Mesenchymal stem cell (in vitro differentiated cells and primary cell): ENCODE measurements at regions not wholly inside any gene's neighbourhood (a gene's known extent, or its start where the extent isn't known, plus 50 kb on each side); places are given as distances from the start of the nearest gene placed in this dataset.

Experiments used
- DNase-seq: peaks from one replicate; pipeline ENCODE4 v3.0.0-alpha.2; 2013
- H2AFZ ChIP-seq: one replicate; pipeline ENCODE4 v1.6.1; 2013; ENCODE audit warnings: low read depth, mild to moderate bottlenecking, control low read depth, inconsistent platforms, low read length, moderate library complexity
- H2AK5ac ChIP-seq: 2 replicates; pipeline ENCODE4 v1.6.1; 2013; ENCODE audit warnings: low read length, moderate library complexity, mild to moderate bottlenecking, inconsistent platforms; ENCODE audit not compliant: severe bottlenecking
- H2BK120ac ChIP-seq: one replicate; pipeline ENCODE4 v1.6.1; 2013; ENCODE audit warnings: low read depth, mild to moderate bottlenecking, inconsistent platforms, low read length, moderate library complexity
- H2BK12ac ChIP-seq, 2 experiments: one replicate each; pipeline ENCODE4 v1.6.1; 2013; ENCODE audit warnings: inconsistent platforms in 2 of 2, low read length in 2 of 2, mild to moderate bottlenecking in 2 of 2, moderate library complexity in 2 of 2, control low read depth in 1 of 2
- H2BK15ac ChIP-seq: one replicate; pipeline ENCODE4 v1.6.1; 2013; ENCODE audit warnings: mild to moderate bottlenecking, low read depth, inconsistent platforms; ENCODE audit not compliant: poor library complexity, severe bottlenecking
- H2BK5ac ChIP-seq: 2 replicates; pipeline ENCODE4 v1.6.1; 2013; ENCODE audit warnings: low read depth, mild to moderate bottlenecking, low read length, control low read depth, inconsistent platforms; ENCODE audit not compliant: poor library complexity, severe bottlenecking
- H3K14ac ChIP-seq, 2 experiments: one replicate each; pipeline ENCODE4 v1.6.1; 2013; ENCODE audit warnings: inconsistent platforms in 2 of 2, low read length in 2 of 2, control low read depth in 1 of 2, mild to moderate bottlenecking in 1 of 2, moderate library complexity in 1 of 2
- H3K18ac ChIP-seq, 2 experiments: one replicate each; pipeline ENCODE4 v1.6.1; 2013; ENCODE audit warnings: inconsistent platforms in 2 of 2, low read length in 2 of 2, control low read depth in 1 of 2, low read depth in 1 of 2, mild to moderate bottlenecking in 1 of 2
- H3K23ac ChIP-seq, 2 experiments: one replicate each; pipeline ENCODE4 v1.6.1; 2013; ENCODE audit warnings: inconsistent platforms in 2 of 2, low read length in 2 of 2, mild to moderate bottlenecking in 2 of 2, moderate library complexity in 2 of 2, control low read depth in 1 of 2
- H3K27ac ChIP-seq: 2 replicates; pipeline ENCODE4 v1.5.1; 2013; ENCODE audit warnings: mild to moderate bottlenecking, moderate library complexity, low read length, control low read depth, inconsistent platforms; ENCODE audit not compliant: poor library complexity, severe bottlenecking
- H3K27me3 ChIP-seq, 2 experiments: 2 replicates each; pipeline versions ENCODE4 v1.6.1 to v1.7.0; 2013; ENCODE audit warnings: low read length in 2 of 2, mild to moderate bottlenecking in 2 of 2, moderate library complexity in 2 of 2, control low read depth in 1 of 2, inconsistent platforms in 1 of 2; ENCODE audit not compliant: control insufficient read depth in 1 of 2, insufficient read depth in 1 of 2
- H3K36me3 ChIP-seq, 2 experiments: 2 replicates each; pipeline versions ENCODE4 v1.6.1 to v1.7.0; 2013; ENCODE audit warnings: low read length in 2 of 2, control low read depth in 1 of 2, inconsistent platforms in 1 of 2, low read depth in 1 of 2, mild to moderate bottlenecking in 1 of 2; ENCODE audit not compliant: insufficient read depth in 2 of 2, control insufficient read depth in 1 of 2
- H3K4ac ChIP-seq, 2 experiments: one replicate each; pipeline ENCODE4 v1.6.1; 2013; ENCODE audit warnings: inconsistent platforms in 2 of 2, low read length in 2 of 2, mild to moderate bottlenecking in 2 of 2, moderate library complexity in 2 of 2, control low read depth in 1 of 2, low read depth in 1 of 2
- H3K4me1 ChIP-seq: 2 replicates; pipeline ENCODE4 v1.6.1; 2013; ENCODE audit warnings: low read depth, low read length, control low read depth; ENCODE audit not compliant: control insufficient read depth, insufficient read depth
- H3K4me2 ChIP-seq: 2 replicates; pipeline ENCODE4 v1.6.1; 2013; ENCODE audit warnings: low read length, mild to moderate bottlenecking, inconsistent platforms; ENCODE audit not compliant: poor library complexity, severe bottlenecking
- H3K4me3 ChIP-seq, 2 experiments: 2 replicates each; pipeline versions ENCODE4 v1.5.1 to v1.7.0; 2013; ENCODE audit warnings: low read length in 2 of 2, mild to moderate bottlenecking in 2 of 2, control low read depth in 1 of 2, low read depth in 1 of 2; ENCODE audit not compliant: insufficient read depth in 1 of 2
- H3K79me1 ChIP-seq: replicated peaks from 2 replicates; pipeline ENCODE4 v1.6.1; 2013; ENCODE audit warnings: mild to moderate bottlenecking, control low read depth, low read length, inconsistent platforms; ENCODE audit not compliant: poor library complexity, severe bottlenecking
- H3K9ac ChIP-seq: 2 replicates; pipeline ENCODE4 v1.7.0; 2013; ENCODE audit warnings: mild to moderate bottlenecking, low read length, moderate library complexity
- H3K9me3 ChIP-seq: 2 replicates; pipeline ENCODE4 v1.7.0; 2013; ENCODE audit warnings: mild to moderate bottlenecking, low read length; ENCODE audit not compliant: control insufficient read depth
- H4K8ac ChIP-seq: one replicate; pipeline ENCODE4 v1.6.1; 2013; ENCODE audit warnings: inconsistent platforms, mild to moderate bottlenecking, low read length, moderate library complexity
- H4K91ac ChIP-seq: one replicate; pipeline ENCODE4 v1.6.1; 2013; ENCODE audit warnings: mild to moderate bottlenecking, low read length, inconsistent platforms
- WGBS: methylation state at CpG from one replicate; pipeline ENCODE4 v1.1.7; 2013; ENCODE audit warnings: mixed read lengths; 5-methylcytosine and 5-hydroxymethylcytosine counted together

- H3K36me3 ChIP-seq: no peaks in the 10 kb centered on the region
- no peak overlapping the region for H3K9ac ChIP-seq
- H4K91ac ChIP-seq: no peak overlapping the region
- H3K14ac ChIP-seq: no peak overlapping the region
- peaks cover 0 to 11% of the 10 kb centered on the region in 2 experiments for H3K27me3 ChIP-seq
- H2BK12ac ChIP-seq: no peak overlapping the region
- H2AFZ ChIP-seq: no peak overlapping the region
- peaks cover 4% of the 10 kb centered on the region for H3K9me3 ChIP-seq
- H2BK15ac ChIP-seq: no peak overlapping the region
- no peak overlapping the region for H3K27ac ChIP-seq
- H2BK5ac ChIP-seq: no peak overlapping the region
- H3K4me1 ChIP-seq: peaks cover 4% of the 10 kb centered on the region
- no peak overlapping the region for H2BK120ac ChIP-seq
- WGBS: 90% methylated on average over 13 of the region's 14 CpGs
- H3K18ac ChIP-seq: no peak overlapping the region
- DNase-seq: no peak
- H4K8ac ChIP-seq: no peak overlapping the region
- no peak overlapping the region for H3K4me3 ChIP-seq
- H3K23ac ChIP-seq: no peak overlapping the region
- no peak overlapping the region for H3K4ac ChIP-seq
- H3K79me1 ChIP-seq: no peaks in the 10 kb centered on the region
- no peak overlapping the region for H2AK5ac ChIP-seq
- H3K4me2 ChIP-seq: no peak overlapping the region
Observed at GRCh38 chr10:118966076-118966849, 63.3 kb upstream of the NANOS1 start.

- Histone ChIP-seq H3K23ac (peak overlapping the region in 1 of 2 experiments; percentile 9), H3K4me3 (no peak overlapping the region), H3K36me3 (no peaks in the 10 kb centered on the region), H2BK15ac (no peak overlapping the region), H3K18ac (no peak overlapping the region), H2BK5ac (no peak overlapping the region), H3K4ac (no peak overlapping the region), H3K4me2 (no peak overlapping the region), H2BK120ac (no peak overlapping the region), H3K9me3 (peaks cover 4% of the 10 kb centered on the region), H3K27ac (no peak overlapping the region), H2BK12ac (no peak overlapping the region), H4K8ac (no peak overlapping the region), H2AK5ac (no peak overlapping the region), H3K9ac (no peak overlapping the region), H3K27me3 (peaks cover 0 to 16% of the 10 kb centered on the region in 2 experiments), H3K4me1 (peaks cover 4% of the 10 kb centered on the region), H2AFZ (no peak overlapping the region), H3K79me1 (no peaks in the 10 kb centered on the region), H3K14ac (peak overlapping the region in 1 of 2 experiments; percentile 30), H4K91ac (no peak overlapping the region)
- no peak for DNase-seq
- 98% methylated on average over 4 of the region's 4 CpGs for WGBS
Observed at GRCh38 chr10:118966850-118967125, 62.7 kb upstream of the NANOS1 start.

GRCh38 chr10:118967160-118967559 lies 62.4 kb upstream of the NANOS1 start:
- no peak for DNase-seq
- peaks cover 4% of the 10 kb centered on the region for H3K4me1 ChIP-seq
- WGBS: 90% methylated on average over 7 of the region's 7 CpGs
- no peak overlapping the region for H3K23ac ChIP-seq
- no peak overlapping the region for H2BK12ac ChIP-seq
- no peak overlapping the region for H3K18ac ChIP-seq
- no peak overlapping the region for H3K9ac ChIP-seq
- H3K27ac ChIP-seq: no peak overlapping the region
- H2BK120ac ChIP-seq: no peak overlapping the region
- no peak overlapping the region for H4K8ac ChIP-seq
- H3K14ac ChIP-seq: no peak overlapping the region
- H2BK5ac ChIP-seq: no peak overlapping the region
- H4K91ac ChIP-seq: no peak overlapping the region
- H3K36me3 ChIP-seq: no peaks in the 10 kb centered on the region
- no peak overlapping the region for H2AK5ac ChIP-seq
- peaks cover 0 to 19% of the 10 kb centered on the region in 2 experiments for H3K27me3 ChIP-seq
- no peak overlapping the region for H2AFZ ChIP-seq
- H3K4ac ChIP-seq: no peak overlapping the region
- H2BK15ac ChIP-seq: no peak overlapping the region
- no peak overlapping the region for H3K4me3 ChIP-seq
- H3K9me3 ChIP-seq: peaks cover 4% of the 10 kb centered on the region
- no peaks in the 10 kb centered on the region for H3K79me1 ChIP-seq
- H3K4me2 ChIP-seq: no peak overlapping the region

- Histone ChIP-seq H3K4me1 (peaks cover 4% of the 10 kb centered on the region), H3K18ac (no peak overlapping the region), H3K14ac (no peak overlapping the region), H3K36me3 (no peaks in the 10 kb centered on the region), H3K23ac (no peak overlapping the region), H2BK12ac (no peak overlapping the region), H4K91ac (peak overlapping the region; percentile 29), H2BK5ac (no peak overlapping the region), H2AFZ (no peak overlapping the region), H3K79me1 (no peaks in the 10 kb centered on the region), H3K4me2 (no peak overlapping the region), H3K27ac (no peak overlapping the region), H3K4ac (no peak overlapping the region), H3K27me3 (peaks cover 0 to 21% of the 10 kb centered on the region in 2 experiments), H2AK5ac (no peak overlapping the region), H3K9me3 (peaks cover 5% of the 10 kb centered on the region), H3K4me3 (no peak overlapping the region), H2BK120ac (no peak overlapping the region), H2BK15ac (no peak overlapping the region), H3K9ac (no peak overlapping the region), H4K8ac (no peak overlapping the region)
- DNase-seq: no peak
- 80% methylated on average over 8 of the region's 8 CpGs for WGBS
Observed at GRCh38 chr10:118968060-118968459, 61.5 kb upstream of the NANOS1 start.
